HG03175 (cell line): ENCODE measurements at regions not wholly inside any gene's neighbourhood (a gene's known extent, or its start where the extent isn't known, plus 50 kb on each side); places are given as distances from the start of the nearest gene placed in this dataset.
"Not testable (repeated sequence)": the region's sequence is repeated elsewhere in the genome, so short reads cannot be mapped to it uniquely, and the experiment has no call there.

ENCODE experiments used
- ATAC-seq: cut with Tn5 transposase; IDR thresholded peaks from one replicate; pipeline ENCODE4 v1.9.1; 2021; ENCODE audit warnings: mild to moderate bottlenecking, moderate library complexity; ENCODE audit not compliant: unreplicated experiment

- ATAC-seq, result no peak
Observed at GRCh38 chrX:858542-859078, 228.0 kb downstream of the SHOX start.

GRCh38 chrX:857376-857775 lies 226.8 kb downstream of the SHOX start:
- no peak for ATAC-seq

GRCh38 chrX:856566-857290 lies 226.1 kb downstream of the SHOX start:
- ATAC-seq, result no peak

GRCh38 chrX:853304-853703 lies 222.7 kb downstream of the SHOX start:
- ATAC-seq, result no peak

- no peak for ATAC-seq
Observed at GRCh38 chrX:850471-850916, 219.9 kb downstream of the SHOX start.

GRCh38 chrX:848386-848785 lies 217.8 kb downstream of the SHOX start:
- ATAC-seq, result no peak

GRCh38 chrX:843306-843705 lies 212.7 kb downstream of the SHOX start:
- ATAC-seq, result no peak

GRCh38 chrX:840556-840955 lies 210.0 kb downstream of the SHOX start:
- ATAC-seq, result no peak

- not testable (repeated sequence) for ATAC-seq
Observed at GRCh38 chrX:838666-839065, 208.1 kb downstream of the SHOX start.

GRCh38 chrX:835857-836256 lies 205.3 kb downstream of the SHOX start:
- not testable (repeated sequence) for ATAC-seq

GRCh38 chrX:830532-830931 lies 199.9 kb downstream of the SHOX start:
- no peak for ATAC-seq

GRCh38 chrX:829145-829544 lies 198.6 kb downstream of the SHOX start:
- ATAC-seq, result no peak

- no peak for ATAC-seq
Observed at GRCh38 chrX:828411-828959, 197.9 kb downstream of the SHOX start.

- ATAC-seq, result no peak
Observed at GRCh38 chrX:826448-826847, 195.9 kb downstream of the SHOX start.

- no peak for ATAC-seq
Observed at GRCh38 chrX:825991-826390, 195.4 kb downstream of the SHOX start.

- not testable (repeated sequence) for ATAC-seq
Observed at GRCh38 chrX:823073-823472, 192.5 kb downstream of the SHOX start.

- ATAC-seq, result no peak
Observed at GRCh38 chrX:821327-822107, 190.9 kb downstream of the SHOX start.

GRCh38 chrX:819684-820083 lies 189.1 kb downstream of the SHOX start:
- ATAC-seq, result no peak

- no peak for ATAC-seq
Observed at GRCh38 chrX:817759-818300, 187.2 kb downstream of the SHOX start.

- not testable (repeated sequence) for ATAC-seq
Observed at GRCh38 chrX:817147-817546, 186.6 kb downstream of the SHOX start.

- ATAC-seq, result no peak
Observed at GRCh38 chrX:816411-816810, 185.8 kb downstream of the SHOX start.
